Prostate gland (tissue), 2 donors: ENCODE measurements at regions not wholly inside any gene's neighbourhood (a gene's known extent, or its start where the extent isn't known, plus 50 kb on each side); places are given as distances from the start of the nearest gene placed in this dataset.

Source experiments
- DNase-seq: peaks from one replicate; pipeline ENCODE4 v3.0.0-alpha.2; 2019; ENCODE audit warnings: low spot score
- H3K27ac ChIP-seq, 2 donors: fragments of 200-600 bp; sonication (generic); 2 replicates each; pipeline ENCODE4 v1.5.1; 2017 to 2019
- H3K27me3 ChIP-seq: fragments of 200-600 bp; sonication (generic); replicated peaks from 2 replicates; pipeline ENCODE4 v1.5.1; 2019; ENCODE audit not compliant: insufficient read depth
- H3K36me3 ChIP-seq, 2 donors: fragments of 200-600 bp; sonication (generic); 1 replicate in 1 of 2; 2 replicates in 1 of 2; pipeline versions ENCODE4 v1.5.1 to v1.8.1; 2017 to 2019
- H3K4me1 ChIP-seq: fragments of 200-600 bp; sonication (generic); replicated peaks from 2 replicates; pipeline ENCODE4 v1.5.1; 2019
- H3K4me3 ChIP-seq, 2 donors: fragments of 200-600 bp; sonication (generic); 2 replicates each; pipeline ENCODE4 v1.5.1; 2017 to 2019
- H3K9me3 ChIP-seq: fragments of 200-600 bp; sonication (generic); 2 replicates; pipeline ENCODE4 v1.5.1; 2017
- POLR2A ChIP-seq: fragments of 450-650 bp; IDR thresholded peaks from one replicate; pipeline ENCODE4 v1.6.1; 2016; ENCODE audit warnings: antibody characterized with exemption, mild to moderate bottlenecking
- POLR2AphosphoS5 ChIP-seq: sonication (generic); formaldehyde crosslinking; IDR thresholded peaks from one replicate; pipeline ENCODE4 v1.6.1; 2017; ENCODE audit warnings: antibody characterized with exemption
- WGBS: methylation state at CpG from one replicate; pipeline ENCODE4 v1.1.5; 2018; 5-methylcytosine and 5-hydroxymethylcytosine counted together
- intact Hi-C: fragments of 100-400 bp; cut with DNase I; formaldehyde crosslinking; loops from one replicate; pipeline ENCODE4 v1.14.2; 2022
- TF ChIP-seq, protein P1 (sequence below), 4 experiments: fragments of 200-600 bp in 2 of 4; fragments of 450-650 bp in 2 of 4; sonication (generic) in 2 of 4; IDR thresholded peaks; 1 replicate in 3 of 4; 2 replicates in 1 of 4; pipeline ENCODE4 v1.5.1; 2016 to 2019; ENCODE audit warnings: antibody characterized with exemption in 4 of 4, mild to moderate bottlenecking in 2 of 4, moderate library complexity in 2 of 4

- H3K9me3 ChIP-seq, result no peaks in the 10 kb centered on the region
- no peak for DNase-seq
- no peak overlapping the region for H3K4me3 ChIP-seq
- H3K27me3 ChIP-seq, result no peaks in the 10 kb centered on the region
- no peak for TF ChIP-seq POLR2AphosphoS5
- TF ChIP-seq POLR2A, result no peak
- TF ChIP-seq, protein P1, sequence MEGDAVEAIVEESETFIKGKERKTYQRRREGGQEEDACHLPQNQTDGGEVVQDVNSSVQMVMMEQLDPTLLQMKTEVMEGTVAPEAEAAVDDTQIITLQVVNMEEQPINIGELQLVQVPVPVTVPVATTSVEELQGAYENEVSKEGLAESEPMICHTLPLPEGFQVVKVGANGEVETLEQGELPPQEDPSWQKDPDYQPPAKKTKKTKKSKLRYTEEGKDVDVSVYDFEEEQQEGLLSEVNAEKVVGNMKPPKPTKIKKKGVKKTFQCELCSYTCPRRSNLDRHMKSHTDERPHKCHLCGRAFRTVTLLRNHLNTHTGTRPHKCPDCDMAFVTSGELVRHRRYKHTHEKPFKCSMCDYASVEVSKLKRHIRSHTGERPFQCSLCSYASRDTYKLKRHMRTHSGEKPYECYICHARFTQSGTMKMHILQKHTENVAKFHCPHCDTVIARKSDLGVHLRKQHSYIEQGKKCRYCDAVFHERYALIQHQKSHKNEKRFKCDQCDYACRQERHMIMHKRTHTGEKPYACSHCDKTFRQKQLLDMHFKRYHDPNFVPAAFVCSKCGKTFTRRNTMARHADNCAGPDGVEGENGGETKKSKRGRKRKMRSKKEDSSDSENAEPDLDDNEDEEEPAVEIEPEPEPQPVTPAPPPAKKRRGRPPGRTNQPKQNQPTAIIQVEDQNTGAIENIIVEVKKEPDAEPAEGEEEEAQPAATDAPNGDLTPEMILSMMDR (IDR thresholded peaks at IDR 0.05), result no peak
- no peak overlapping the region for H3K27ac ChIP-seq
- H3K4me1 ChIP-seq, result no peaks in the 10 kb centered on the region
- WGBS, result 68% methylated on average over 10 of the region's 10 CpGs
- H3K36me3 ChIP-seq, result no peaks in the 10 kb centered on the region
- intact Hi-C loops, result no loop called here
These were observed 520.8 kb upstream of the ZFHX3 start for GRCh38 chr16:73568769-73569168.

GRCh38 chr16:73565925-73566324, 518.0 kb upstream of the ZFHX3 start:
- intact Hi-C loops, result loop anchor here (1.0 kb wide), 1 partner anchor 312 kb away; no protein-coding TSS in a partner anchor
- 89% methylated on average over 3 of the region's 3 CpGs for WGBS
- no peak for DNase-seq
- no peaks in the 10 kb centered on the region for H3K4me1 ChIP-seq
- no peaks in the 10 kb centered on the region for H3K36me3 ChIP-seq
- no peak for TF ChIP-seq POLR2AphosphoS5
- TF ChIP-seq, protein P1 (IDR thresholded peaks at IDR 0.05), result no peak
- no peak for TF ChIP-seq POLR2A
- H3K27ac ChIP-seq, result no peak overlapping the region
- H3K9me3 ChIP-seq, result no peaks in the 10 kb centered on the region
- no peak overlapping the region for H3K4me3 ChIP-seq
- no peaks in the 10 kb centered on the region for H3K27me3 ChIP-seq

GRCh38 chr16:73565263-73565662, 517.3 kb upstream of the ZFHX3 start:
- TF ChIP-seq POLR2AphosphoS5, result no peak
- TF ChIP-seq, protein P1 (IDR thresholded peaks at IDR 0.05), result peak in 2 of 4 experiments; percentile 25 to 37
- Histone ChIP-seq H3K27me3 (no peaks in the 10 kb centered on the region), H3K36me3 (no peaks in the 10 kb centered on the region), H3K4me3 (no peak overlapping the region), H3K9me3 (no peaks in the 10 kb centered on the region), H3K27ac (no peak overlapping the region), H3K4me1 (no peaks in the 10 kb centered on the region)
- intact Hi-C loops, result loop anchor here (1.0 kb wide), 1 partner anchor 313 kb away; no protein-coding TSS in a partner anchor
- DNase-seq, result no peak
- 50% methylated on average over 7 of the region's 7 CpGs for whole genome bisulfite sequencing

- H3K9me3 ChIP-seq, result no peaks in the 10 kb centered on the region
- TF ChIP-seq, protein P1 (IDR thresholded peaks at IDR 0.05), result no peak
- TF ChIP-seq POLR2AphosphoS5, result no peak
- no peak for TF ChIP-seq POLR2A
- H3K27me3 ChIP-seq, result no peaks in the 10 kb centered on the region
- H3K4me1 ChIP-seq, result no peaks in the 10 kb centered on the region
- H3K36me3 ChIP-seq, result no peaks in the 10 kb centered on the region
- H3K4me3 ChIP-seq, result no peak overlapping the region
- 96% methylated on average over 3 of the region's 3 CpGs for WGBS
- H3K27ac ChIP-seq, result no peak overlapping the region
- intact Hi-C loops, result no loop called here
- DNase-seq, result no peak
These were observed 515.8 kb upstream of the ZFHX3 start for GRCh38 chr16:73563709-73564108.

DNA sequence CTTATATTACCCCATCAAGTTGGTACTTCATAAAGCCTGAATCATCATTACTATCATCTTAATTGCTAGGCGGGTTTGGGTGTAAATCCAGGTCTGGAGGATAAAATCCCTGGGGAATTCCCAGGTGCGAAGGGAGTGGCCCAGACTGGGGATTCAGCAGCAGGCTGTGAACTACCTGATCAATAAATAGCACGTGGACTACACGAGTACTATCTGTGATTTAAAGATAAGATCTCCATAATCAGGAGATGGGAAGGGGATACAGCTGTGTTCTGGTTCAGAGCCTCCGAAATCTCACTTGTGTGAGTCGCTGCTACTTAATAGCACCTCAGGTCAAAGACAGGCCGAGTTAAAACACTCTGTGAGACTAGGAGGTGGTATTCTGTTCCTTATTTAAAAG, 512.6 kb upstream of the ZFHX3 start:
- intact Hi-C loops, result no loop called here
- Histone ChIP-seq H3K27ac (no peak overlapping the region), H3K4me3 (no peak overlapping the region), H3K36me3 (no peaks in the 10 kb centered on the region), H3K9me3 (no peaks in the 10 kb centered on the region), H3K27me3 (no peaks in the 10 kb centered on the region), H3K4me1 (no peaks in the 10 kb centered on the region)
- no peak for DNase-seq
- 78% methylated on average over 7 of the region's 7 CpGs for WGBS
- TF ChIP-seq POLR2A (no peak), POLR2AphosphoS5 (no peak)
- TF ChIP-seq, protein P1 (IDR thresholded peaks at IDR 0.05), result no peak
